HCT116 (cell line): ENCODE measurements at regions not wholly inside any gene's neighbourhood (a gene's known extent, or its start where the extent isn't known, plus 50 kb on each side); places are given as distances from the start of the nearest gene placed in this dataset.

Experiments used
- ATAC-seq: fragments of 200-7000 bp; cut with Tn5 transposase; 2 replicates; pipeline ENCODE4 v1.9.1; 2020; ENCODE audit warnings: mild to moderate bottlenecking, moderate library complexity
- BruUV-seq: library from RNA; stranded (reverse); fragments of 400-500 nt; replicated peaks from 2 replicates; lab custom pipeline; 2021; lab: Mats Ljungman, UMichigan
- CTCF ChIA-PET: fragments of 300-600 bp; sonication (Branson Sonifier 250); formaldehyde crosslinking; loops from one replicate; lab custom pipeline; 2021; ENCODE audit warnings: antibody characterized with exemption; lab: Charles Lee
- POLR2A ChIA-PET: fragments of 300-600, 350-600 bp; sonication (Branson Sonifier 250); formaldehyde crosslinking; loops from one replicate; lab custom pipeline; 2021; ENCODE audit warnings: antibody characterized with exemption; lab: Charles Lee
- RAD21 ChIA-PET, 2 experiments: fragments of 300-600 bp; sonication (Branson Sonifier 250); formaldehyde crosslinking; loops; one replicate each; lab custom pipeline; 2023; ENCODE audit warnings: low total read pairs in 2 of 2; ENCODE audit not compliant: uncharacterized antibody in 2 of 2, unreplicated experiment in 2 of 2, low non-redundant PET in 1 of 2; lab: Charles Lee
- DNase-seq: peaks from one replicate; pipeline ENCODE4 v3.0.0-alpha.2; 2010; ENCODE audit warnings: low read depth, low spot score
- H2AFZ ChIP-seq: fragments of 200-600 bp; shearing (Covaris generic), sonication (generic); 2 replicates; pipeline ENCODE4 v1.6.1; 2017; ENCODE audit warnings: low read depth, mixed run types, mixed read lengths, antibody characterized with exemption, low read length; ENCODE audit not compliant: poor library complexity, severe bottlenecking
- H3K27ac ChIP-seq: 2 replicates; pipeline ENCODE4 v1.5.1; 2012; ENCODE audit warnings: low read depth, low read length
- H3K27me3 ChIP-seq: fragments of 200-600 bp; sonication (generic); 2 replicates; pipeline ENCODE4 v1.6.1; 2016; ENCODE audit warnings: mixed run types, low read length, mixed read lengths; ENCODE audit not compliant: insufficient read depth
- H3K36me3 ChIP-seq, 2 experiments: fragments of 200-500 bp in 1 of 2; fragments of 200-600 bp in 1 of 2; sonication (Bioruptor generic) in 1 of 2; sonication (generic) in 1 of 2; 2 replicates each; pipeline versions ENCODE4 v1.5.1 to v1.6.1; 2014 to 2016; ENCODE audit warnings: low read length in 2 of 2, inconsistent platforms in 1 of 2, mixed read lengths in 1 of 2, mixed run types in 1 of 2; ENCODE audit not compliant: insufficient read depth in 2 of 2, control insufficient read depth in 1 of 2
- H3K4me1 ChIP-seq, 2 experiments: fragments of 200-600 bp in 1 of 2; sonication (generic) in 1 of 2; 2 replicates each; pipeline versions ENCODE4 v1.5.1 to v1.6.1; 2012 to 2017; ENCODE audit warnings: low read length in 2 of 2, inconsistent platforms in 1 of 2, mild to moderate bottlenecking in 1 of 2, mixed read lengths in 1 of 2, mixed run types in 1 of 2, moderate library complexity in 1 of 2; ENCODE audit not compliant: insufficient read depth in 2 of 2, control insufficient read depth in 1 of 2
- H3K4me2 ChIP-seq: fragments of 200-600 bp; sonication (generic); 2 replicates; pipeline ENCODE4 v1.6.1; 2017; ENCODE audit warnings: mixed run types, low read length, mixed read lengths
- H3K4me3 ChIP-seq, 2 experiments: fragments of 200-600 bp in 1 of 2; sonication (generic) in 1 of 2; replicated peaks in 1 of 2; 2 replicates each; pipeline ENCODE4 v1.5.1; 2011 to 2016; ENCODE audit warnings: low read length in 2 of 2, control low read depth in 1 of 2, low read depth in 1 of 2, mild to moderate bottlenecking in 1 of 2, mixed read lengths in 1 of 2, mixed run types in 1 of 2
- H3K79me2 ChIP-seq: fragments of 200-600 bp; sonication (generic); 2 replicates; pipeline ENCODE4 v1.6.1; 2017; ENCODE audit warnings: mild to moderate bottlenecking, mixed run types, low read length, moderate library complexity, mixed read lengths; ENCODE audit not compliant: insufficient read depth
- H3K9ac ChIP-seq: fragments of 200-600 bp; sonication (generic); 2 replicates; pipeline ENCODE4 v1.6.1; 2016; ENCODE audit warnings: low read length, mixed read lengths
- H3K9me2 ChIP-seq: fragments of 200-600 bp; sonication (generic), shearing (Covaris generic); 2 replicates; pipeline ENCODE4 v1.6.1; 2017; ENCODE audit warnings: mixed run types, mild to moderate bottlenecking, moderate library complexity; ENCODE audit not compliant: insufficient read depth
- H3K9me3 ChIP-seq, 2 experiments: fragments of 200-500 bp in 1 of 2; fragments of 200-600 bp in 1 of 2; sonication (Bioruptor generic) in 1 of 2; sonication (generic) in 1 of 2; 2 replicates each; pipeline ENCODE4 v1.6.1; 2014 to 2017; ENCODE audit warnings: low read length in 2 of 2, mixed read lengths in 2 of 2, inconsistent platforms in 1 of 2, low read depth in 1 of 2, mild to moderate bottlenecking in 1 of 2, mixed run types in 1 of 2, moderate library complexity in 1 of 2; ENCODE audit not compliant: control insufficient read depth in 1 of 2, insufficient read depth in 1 of 2
- H4K20me1 ChIP-seq: fragments of 200-600 bp; sonication (generic), shearing (Covaris generic); 2 replicates; pipeline ENCODE4 v1.6.1; 2017; ENCODE audit warnings: mixed run types, mild to moderate bottlenecking, moderate library complexity; ENCODE audit not compliant: insufficient read depth
- CBX3 ChIP-seq: IDR thresholded peaks from 2 replicates; pipeline ENCODE4 v1.6.1; 2012; ENCODE audit warnings: low read depth
- CTCF ChIP-seq, 3 experiments: fragments of 200-600 bp in 1 of 3; sonication (generic) in 1 of 3; IDR thresholded peaks in 2 of 3; conservative IDR thresholded peaks in 1 of 3; 2 replicates each; pipeline ENCODE4 v1.5.1; 2012 to 2017; ENCODE audit warnings: low read depth in 2 of 3, low read length in 2 of 3, antibody characterized with exemption in 1 of 3, borderline replicate concordance in 1 of 3, control low read depth in 1 of 3, mild to moderate bottlenecking in 1 of 3, mixed read lengths in 1 of 3, mixed run types in 1 of 3, moderate library complexity in 1 of 3; ENCODE audit not compliant: insufficient read depth in 1 of 3
- EGR1 ChIP-seq: IDR thresholded peaks from 2 replicates; pipeline ENCODE4 v1.6.1; 2012; ENCODE audit warnings: low read depth
- MAX ChIP-seq: IDR thresholded peaks from 2 replicates; pipeline ENCODE4 v1.6.1; 2012
- REST ChIP-seq: IDR thresholded peaks from 2 replicates; pipeline ENCODE4 v1.6.1; 2012; ENCODE audit warnings: low read depth
- SIN3A ChIP-seq: IDR thresholded peaks from 2 replicates; pipeline ENCODE4 v1.6.1; 2012; ENCODE audit warnings: low read depth
- ZFX ChIP-seq: fragments of 450-650 bp; IDR thresholded peaks from 2 replicates; pipeline ENCODE4 v1.6.1; 2017
- ZNF274 ChIP-seq: fragments of 200-500 bp; sonication (Bioruptor generic); IDR thresholded peaks from 2 replicates; pipeline ENCODE4 v1.6.1; 2014; ENCODE audit warnings: mild to moderate bottlenecking, low read depth, low read length, inconsistent platforms
- intact Hi-C: fragments of 100-400 bp; cut with micrococcal nuclease; formaldehyde crosslinking; loops from 2 replicates; pipeline ENCODE4 v1.10.0; 2022

GRCh38 chr9:106653213-106653612 lies 209.8 kb upstream of the ZNF462 start:
- POLR2A ChIA-PET: no interaction called here

More at GRCh38 chr9:106653213-106653612, 209.8 kb upstream of the ZNF462 start:
- H3K9me3 ChIP-seq: no peaks in the 10 kb centered on the region
- no peak overlapping the region for H3K27ac ChIP-seq
- ChIA-PET RAD21 (no interaction called here), CTCF (no interaction called here)
- no peak for TF ChIP-seq ZNF274
- no peak for TF ChIP-seq CBX3
- no peak for TF ChIP-seq SIN3A
- TF ChIP-seq CTCF (IDR thresholded peaks at IDR 0.05 in 2 of 3, conservative IDR thresholded peaks at IDR 0.05 in 1 of 3; ENCODE audit: borderline replicate concordance in 1 of 3, insufficient read depth in 1 of 3, low read depth in 2 of 3, low read length in 2 of 3): no peak
- no peak for TF ChIP-seq ZFX
- no peak for TF ChIP-seq MAX
- no peak for TF ChIP-seq REST
- no peak for TF ChIP-seq EGR1
- H4K20me1 ChIP-seq: no peaks in the 10 kb centered on the region
- intact Hi-C loops: no loop called here
- H3K9me2 ChIP-seq: no peaks in the 10 kb centered on the region
- no peak overlapping the region for H3K9ac ChIP-seq
- no peaks in the 10 kb centered on the region for H3K36me3 ChIP-seq
- ATAC-seq (no peak), DNase-seq (no peak)
- H3K4me3 ChIP-seq: no peak overlapping the region
- no peak overlapping the region for H3K4me2 ChIP-seq
- BruUV-seq: no TSS peak
- H3K27me3 ChIP-seq: peaks cover 8% of the 10 kb centered on the region; the same call in 1 of the 2 replicates
- no peaks in the 10 kb centered on the region for H3K4me1 ChIP-seq
- H3K79me2 ChIP-seq: no peaks in the 10 kb centered on the region
- H2AFZ ChIP-seq: no peak overlapping the region
